ENCODE measurements at regions not wholly inside any gene's neighbourhood (a gene's known extent, or its start where the extent isn't known, plus 50 kb on each side); places are given as distances from the start of the nearest gene placed in this dataset.

DNA sequence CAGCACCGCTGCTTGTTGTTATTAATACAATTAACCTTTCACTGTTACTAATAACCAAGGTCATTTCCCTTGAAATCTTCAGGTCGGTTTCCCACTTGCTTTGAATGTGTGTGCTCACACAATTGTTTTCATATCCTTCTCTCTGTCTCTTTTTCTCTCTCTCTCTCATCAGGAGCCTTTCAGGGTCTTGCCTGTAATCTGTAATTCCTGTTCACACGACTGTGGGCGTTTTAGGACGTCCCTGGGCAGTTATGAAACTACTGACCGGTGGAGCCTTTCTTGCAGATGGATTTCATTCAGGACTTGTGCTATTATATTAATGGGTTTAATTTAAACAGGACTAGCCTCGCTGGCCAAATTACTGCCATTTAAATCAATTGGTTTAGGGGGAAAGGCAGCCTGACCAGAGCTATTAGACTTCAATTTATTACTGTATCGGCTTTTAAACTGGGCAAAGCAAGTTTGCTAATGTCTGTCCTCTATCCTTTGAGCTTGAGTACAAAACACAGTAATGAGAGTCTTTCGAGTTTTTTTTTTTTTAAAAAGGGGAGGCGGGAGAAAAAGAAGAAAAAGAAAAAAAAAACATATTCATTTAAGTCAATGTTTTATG, 316.0 kb upstream of the TLE4 start:
- Histone ChIP-seq H3K36me3 (no peaks in the 10 kb centered on the region), H3K9me3 (no peaks in the 10 kb centered on the region), H3K27ac (no peak overlapping the region), H3K27me3 (peaks cover 0 to 30% (median 12%) of the 10 kb centered on the region in 3 donors), H3K4me1 (peaks cover 0 to 20% (median 7%) of the 10 kb centered on the region in 4 donors), H3K4me3 (no peak overlapping the region)
- WGBS, 2 donors: 54 to 69% methylated on average over 10 of the region's 10 CpGs
- DNase-seq: no peak
- no peak for TF ChIP-seq EP300 (IDR thresholded peaks at IDR 0.05)
- TF ChIP-seq POLR2A (IDR thresholded peaks at IDR 0.05): no peak
- TF ChIP-seq, protein P1, sequence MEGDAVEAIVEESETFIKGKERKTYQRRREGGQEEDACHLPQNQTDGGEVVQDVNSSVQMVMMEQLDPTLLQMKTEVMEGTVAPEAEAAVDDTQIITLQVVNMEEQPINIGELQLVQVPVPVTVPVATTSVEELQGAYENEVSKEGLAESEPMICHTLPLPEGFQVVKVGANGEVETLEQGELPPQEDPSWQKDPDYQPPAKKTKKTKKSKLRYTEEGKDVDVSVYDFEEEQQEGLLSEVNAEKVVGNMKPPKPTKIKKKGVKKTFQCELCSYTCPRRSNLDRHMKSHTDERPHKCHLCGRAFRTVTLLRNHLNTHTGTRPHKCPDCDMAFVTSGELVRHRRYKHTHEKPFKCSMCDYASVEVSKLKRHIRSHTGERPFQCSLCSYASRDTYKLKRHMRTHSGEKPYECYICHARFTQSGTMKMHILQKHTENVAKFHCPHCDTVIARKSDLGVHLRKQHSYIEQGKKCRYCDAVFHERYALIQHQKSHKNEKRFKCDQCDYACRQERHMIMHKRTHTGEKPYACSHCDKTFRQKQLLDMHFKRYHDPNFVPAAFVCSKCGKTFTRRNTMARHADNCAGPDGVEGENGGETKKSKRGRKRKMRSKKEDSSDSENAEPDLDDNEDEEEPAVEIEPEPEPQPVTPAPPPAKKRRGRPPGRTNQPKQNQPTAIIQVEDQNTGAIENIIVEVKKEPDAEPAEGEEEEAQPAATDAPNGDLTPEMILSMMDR (IDR thresholded peaks at IDR 0.05): no peak
- TF ChIP-seq POLR2AphosphoS5 (IDR thresholded peaks at IDR 0.05): no peak
- intact Hi-C loops (cut with DNase I): no loop called here

- peaks cover 0 to 30% (median 12%) of the 10 kb centered on the region in 3 donors for H3K27me3 ChIP-seq
- no peak for DNase-seq
- TF ChIP-seq, protein P1 (IDR thresholded peaks at IDR 0.05): no peak
- TF ChIP-seq POLR2A (IDR thresholded peaks at IDR 0.05) (no peak), EP300 (IDR thresholded peaks at IDR 0.05) (no peak)
- no peak overlapping the region for H3K27ac ChIP-seq
- H3K4me3 ChIP-seq: peak overlapping the region in 3 of 4 donors; percentile 5 to 25 (median 20)
- 8 to 24% methylated on average over 15 of the region's 15 CpGs for WGBS, 2 donors
- no peaks in the 10 kb centered on the region for H3K9me3 ChIP-seq
- no peaks in the 10 kb centered on the region for H3K36me3 ChIP-seq
- intact Hi-C loops (cut with DNase I): no loop called here
- peaks cover 0 to 20% (median 7%) of the 10 kb centered on the region in 4 donors for H3K4me1 ChIP-seq
These were observed 315.0 kb upstream of the TLE4 start for GRCh38 chr9:79256691-79257213.

- no peak for TF ChIP-seq POLR2A (IDR thresholded peaks at IDR 0.05)
- TF ChIP-seq POLR2AphosphoS5 (IDR thresholded peaks at IDR 0.05): no peak
- TF ChIP-seq EP300 (IDR thresholded peaks at IDR 0.05): no peak
- TF ChIP-seq, protein P1 (IDR thresholded peaks at IDR 0.05): no peak
- DNase-seq: no peak
- H3K27ac ChIP-seq: no peak overlapping the region
- intact Hi-C loops (cut with DNase I): no loop called here
- H3K4me3 ChIP-seq: peak overlapping the region in 3 of 4 donors; percentile 5 to 25 (median 20)
- no peaks in the 10 kb centered on the region for H3K9me3 ChIP-seq
- 5 to 18% methylated on average over 19 of the region's 19 CpGs for WGBS, 2 donors
- H3K27me3 ChIP-seq: peaks cover 0 to 30% (median 12%) of the 10 kb centered on the region in 3 donors
- peaks cover 0 to 20% (median 7%) of the 10 kb centered on the region in 4 donors for H3K4me1 ChIP-seq
- H3K36me3 ChIP-seq: no peaks in the 10 kb centered on the region
These were observed 314.5 kb upstream of the TLE4 start for GRCh38 chr9:79257228-79257781.

DNA sequence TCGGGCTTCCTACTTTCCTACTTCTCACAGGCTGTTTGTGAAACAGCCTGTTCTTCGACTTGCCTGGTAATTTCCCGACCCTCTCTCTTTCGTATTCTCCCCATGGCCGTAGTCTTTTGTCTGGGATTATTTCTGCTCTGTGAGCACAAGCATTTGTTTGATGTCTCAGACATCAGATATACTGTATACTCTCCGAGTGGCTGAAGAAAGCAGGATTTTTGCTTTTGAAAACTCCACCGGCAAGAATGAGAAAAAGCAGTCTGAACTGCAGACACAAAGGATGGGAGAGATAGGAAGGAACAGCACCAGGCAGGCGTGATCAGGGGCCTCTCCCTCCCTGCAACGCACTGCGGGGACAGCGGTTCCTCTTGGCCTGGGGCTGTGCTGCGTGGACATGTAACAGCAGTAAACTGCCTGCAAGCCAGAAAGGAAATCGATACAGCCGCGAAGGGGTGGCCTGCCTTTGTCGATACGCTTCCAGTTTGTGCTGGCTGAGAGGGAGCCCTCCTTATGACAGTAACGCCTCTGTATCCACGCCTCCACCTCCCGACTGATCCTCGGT, 313.9 kb upstream of the TLE4 start:
- DNase-seq: no peak
- 30 to 68% methylated on average over 21 of the region's 21 CpGs for WGBS, 2 donors
- TF ChIP-seq POLR2A (IDR thresholded peaks at IDR 0.05) (no peak), POLR2AphosphoS5 (IDR thresholded peaks at IDR 0.05) (no peak), EP300 (IDR thresholded peaks at IDR 0.05) (no peak)
- TF ChIP-seq, protein P1 (IDR thresholded peaks at IDR 0.05): no peak
- Histone ChIP-seq H3K4me3 (peak overlapping the region in 2 of 4 donors; percentile 20 to 25), H3K9me3 (no peaks in the 10 kb centered on the region), H3K27ac (no peak overlapping the region), H3K27me3 (peaks cover 0 to 30% (median 12%) of the 10 kb centered on the region in 3 donors), H3K36me3 (no peaks in the 10 kb centered on the region), H3K4me1 (peaks cover 0 to 20% (median 7%) of the 10 kb centered on the region in 4 donors)
- intact Hi-C loops (cut with DNase I): no loop called here
